Body of pancreas (tissue), 4 donors: ENCODE measurements at regions not wholly inside any gene's neighbourhood (a gene's known extent, or its start where the extent isn't known, plus 50 kb on each side); places are given as distances from the start of the nearest gene placed in this dataset.

Experiments
- ATAC-seq: fragments of 150-250 bp; one replicate; pipeline ENCODE4 v1.9.1; 2016
- DNase-seq, 4 donors: peaks; one replicate each; pipeline ENCODE4 v3.0.0-alpha.2; 2019
- H3K27ac ChIP-seq, 4 donors: fragments of 200-600 bp; sonication (generic); 1 replicate in 3 of 4; 2 replicates in 1 of 4; pipeline versions ENCODE4 v1.5.1 to v1.6.1; 2016 to 2019; ENCODE audit warnings: mild to moderate bottlenecking in 1 of 4, mixed read lengths in 1 of 4, moderate library complexity in 1 of 4
- H3K27me3 ChIP-seq, 2 donors: fragments of 200-600 bp; sonication (generic); one replicate each; pipeline ENCODE4 v1.6.0; 2016; ENCODE audit warnings: mild to moderate bottlenecking in 1 of 2
- H3K36me3 ChIP-seq, 2 donors: fragments of 200-600 bp; sonication (generic); replicated peaks in 1 of 2; 2 replicates each; pipeline ENCODE4 v1.5.1; 2016; ENCODE audit warnings: low read depth in 2 of 2; ENCODE audit not compliant: insufficient read depth in 1 of 2
- H3K4me1 ChIP-seq: fragments of 200-600 bp; sonication (generic); one replicate; pipeline ENCODE4 v1.6.0; 2016
- H3K4me3 ChIP-seq, 2 donors: fragments of 200-600 bp; sonication (generic); 1 replicate in 1 of 2; 2 replicates in 1 of 2; pipeline ENCODE4 v1.5.1; 2016 to 2019
- H3K9me3 ChIP-seq, 3 donors: fragments of 200-600 bp; sonication (generic); 1 replicate in 2 of 3; 2 replicates in 1 of 3; pipeline ENCODE4 v1.5.1; 2016
- CTCF ChIP-seq, 7 experiments: fragments of 450-650 bp in 4 of 7; fragments of 200-600 bp in 3 of 7; sonication (generic) in 3 of 7; IDR thresholded peaks; one replicate each; pipeline ENCODE4 v1.5.1; 2016 to 2019; ENCODE audit warnings: antibody characterized with exemption in 7 of 7
- POLR2A ChIP-seq, 3 donors: fragments of 450-650 bp; IDR thresholded peaks; one replicate each; pipeline ENCODE4 v1.6.1; 2016; ENCODE audit warnings: antibody characterized with exemption in 3 of 3, mild to moderate bottlenecking in 2 of 3
- WGBS, 2 donors: methylation state at CpG; one replicate each; pipeline ENCODE4 v1.1.5; 2017; 5-methylcytosine and 5-hydroxymethylcytosine counted together
- intact Hi-C: fragments of 100-400 bp; cut with DNase I; formaldehyde crosslinking; loops from one replicate; pipeline ENCODE4 v1.15.1; 2023

- DNase-seq: no peak
- 96% methylated on average over 1 of the region's 1 CpG for WGBS, 2 donors
- no peak for ATAC-seq
- Histone ChIP-seq H3K4me1 (peaks cover 5% of the 10 kb centered on the region), H3K36me3 (no peaks in the 10 kb centered on the region), H3K27ac (no peak overlapping the region), H3K9me3 (no peaks in the 10 kb centered on the region), H3K4me3 (no peak overlapping the region), H3K27me3 (no peaks in the 10 kb centered on the region)
- intact Hi-C loops: no loop called here
- no peak for TF ChIP-seq POLR2A (IDR thresholded peaks at IDR 0.05)
- no peak for TF ChIP-seq CTCF (IDR thresholded peaks at IDR 0.05)
Observed at GRCh38 chr1:219381396-219381795, 207.7 kb downstream of the LYPLAL1 start.

GRCh38 chr1:219380463-219380862, 206.8 kb downstream of the LYPLAL1 start:
- H3K27me3 ChIP-seq: no peaks in the 10 kb centered on the region
- WGBS, 2 donors: 78 to 85% methylated on average over 5 of the region's 5 CpGs

GRCh38 chr1:219379691-219380090, 206.0 kb downstream of the LYPLAL1 start:
- Histone ChIP-seq H3K27me3 (no peaks in the 10 kb centered on the region), H3K27ac (no peak overlapping the region), H3K4me1 (no peaks in the 10 kb centered on the region), H3K9me3 (no peaks in the 10 kb centered on the region), H3K36me3 (no peaks in the 10 kb centered on the region), H3K4me3 (no peak overlapping the region)
- no peak for DNase-seq
- WGBS, 2 donors: 57 to 59% methylated on average over 2 of the region's 2 CpGs
- intact Hi-C loops: no loop called here
- no peak for ATAC-seq
- TF ChIP-seq POLR2A (IDR thresholded peaks at IDR 0.05): no peak

More at GRCh38 chr1:219380463-219380862, 206.8 kb downstream of the LYPLAL1 start:
- Histone ChIP-seq H3K4me1 (no peaks in the 10 kb centered on the region), H3K36me3 (no peaks in the 10 kb centered on the region), H3K27ac (no peak overlapping the region), H3K4me3 (no peak overlapping the region), H3K9me3 (no peaks in the 10 kb centered on the region)
- intact Hi-C loops: no loop called here
- TF ChIP-seq CTCF (IDR thresholded peaks at IDR 0.05) (no peak), POLR2A (IDR thresholded peaks at IDR 0.05) (no peak)
- DNase-seq (no peak), ATAC-seq (no peak)

- intact Hi-C loops: no loop called here
- ATAC-seq (no peak), DNase-seq (no peak)
- Histone ChIP-seq H3K36me3 (no peaks in the 10 kb centered on the region), H3K27me3 (no peaks in the 10 kb centered on the region), H3K4me3 (no peak overlapping the region), H3K27ac (no peak overlapping the region), H3K9me3 (no peaks in the 10 kb centered on the region), H3K4me1 (peaks cover 6% of the 10 kb centered on the region)
- 67 to 78% methylated on average over 4 of the region's 4 CpGs for WGBS, 2 donors
- TF ChIP-seq CTCF (IDR thresholded peaks at IDR 0.05) (no peak), POLR2A (IDR thresholded peaks at IDR 0.05) (no peak)
Observed at GRCh38 chr1:219374636-219375035, 201.0 kb downstream of the LYPLAL1 start.

GRCh38 chr1:219374046-219374566, 200.4 kb downstream of the LYPLAL1 start:
- intact Hi-C loops: no loop called here
- no peak overlapping the region for H3K4me3 ChIP-seq
- peaks cover 6% of the 10 kb centered on the region for H3K4me1 ChIP-seq
- WGBS, 2 donors: 80 to 82% methylated on average over 5 of the region's 5 CpGs
- ATAC-seq (no peak), DNase-seq (no peak)
- no peaks in the 10 kb centered on the region for H3K27me3 ChIP-seq
- H3K9me3 ChIP-seq: no peaks in the 10 kb centered on the region
- no peaks in the 10 kb centered on the region for H3K36me3 ChIP-seq
- no peak for TF ChIP-seq POLR2A (IDR thresholded peaks at IDR 0.05)
- no peak for TF ChIP-seq CTCF (IDR thresholded peaks at IDR 0.05)
- no peak overlapping the region for H3K27ac ChIP-seq
